SHP77 treated with DMSO at 0.1 percent for 48 hours (cell line): ENCODE measurements at regions not wholly inside any gene's neighbourhood (a gene's known extent, or its start where the extent isn't known, plus 50 kb on each side); places are given as distances from the start of the nearest gene placed in this dataset.

ENCODE experiments used
- DNase-seq: peaks from one replicate; lab custom pipeline; 2025; lab: John Stamatoyannopoulos, UW

- DNase-seq, result no peak
Measured at GRCh38 chr17:71334048-71334751, 786.6 kb upstream of the SOX9 start.

- no peak for DNase-seq
Measured at GRCh38 chr17:71335212-71335611, 785.6 kb upstream of the SOX9 start.

- DNase-seq, result no peak
Measured at GRCh38 chr17:71337938-71338337, 782.9 kb upstream of the SOX9 start.

GRCh38 chr17:71338396-71338795, 782.4 kb upstream of the SOX9 start:
- DNase-seq, result no peak

- DNase-seq, result no peak
Measured at GRCh38 chr17:71339206-71339605, 781.6 kb upstream of the SOX9 start.

GRCh38 chr17:71342737-71343136, 778.1 kb upstream of the SOX9 start:
- DNase-seq, result no peak

- no peak for DNase-seq
Measured at GRCh38 chr17:71349908-71350600, 770.8 kb upstream of the SOX9 start.

GRCh38 chr17:71360301-71360700, 760.5 kb upstream of the SOX9 start:
- no peak for DNase-seq

GRCh38 chr17:71361656-71362450, 759.0 kb upstream of the SOX9 start:
- DNase-seq, result no peak

GRCh38 chr17:71363661-71364060, 757.2 kb upstream of the SOX9 start:
- no peak for DNase-seq

- no peak for DNase-seq
Measured at GRCh38 chr17:71371809-71372208, 749.0 kb upstream of the SOX9 start.

GRCh38 chr17:71375948-71376347, 744.9 kb upstream of the SOX9 start:
- DNase-seq, result no peak

GRCh38 chr17:71376933-71377332, 743.9 kb upstream of the SOX9 start:
- no peak for DNase-seq

- DNase-seq, result no peak
Measured at GRCh38 chr17:71378036-71378435, 742.8 kb upstream of the SOX9 start.

GRCh38 chr17:71378741-71379140, 742.1 kb upstream of the SOX9 start:
- DNase-seq, result no peak

GRCh38 chr17:71379512-71379911, 741.3 kb upstream of the SOX9 start:
- DNase-seq, result no peak

- no peak for DNase-seq
Measured at GRCh38 chr17:71380535-71380934, 740.3 kb upstream of the SOX9 start.

- no peak for DNase-seq
Measured at GRCh38 chr17:71380936-71381335, 739.9 kb upstream of the SOX9 start.

GRCh38 chr17:71383091-71383490, 737.7 kb upstream of the SOX9 start:
- no peak for DNase-seq

GRCh38 chr17:71387456-71387855, 733.4 kb upstream of the SOX9 start:
- DNase-seq, result no peak

- DNase-seq, result no peak
Measured at GRCh38 chr17:71392715-71393567, 727.9 kb upstream of the SOX9 start.

GRCh38 chr17:71395901-71396300, 724.9 kb upstream of the SOX9 start:
- DNase-seq, result no peak
